ENCODE measurements at regions not wholly inside any gene's neighbourhood (a gene's known extent, or its start where the extent isn't known, plus 50 kb on each side); places are given as distances from the start of the nearest gene placed in this dataset.

- TF ChIP-seq POLR2AphosphoS5 (IDR thresholded peaks at IDR 0.05; ENCODE audit: borderline replicate concordance, low read depth, low read length) (no peak; the same call in 1 of the 2 replicates), EZH2 (IDR thresholded peaks at IDR 0.05) (no peak), FOXP2 (optimal IDR thresholded peaks at IDR 0.05; ENCODE audit: control extremely low read depth, extremely low read length, insufficient read depth) (no peak)
These were observed 84.1 kb upstream of the NEGR1 start for GRCh38 chr1:72366466-72366865.
